ENCODE measurements at regions not wholly inside any gene's neighbourhood (a gene's known extent, or its start where the extent isn't known, plus 50 kb on each side); places are given as distances from the start of the nearest gene placed in this dataset.

DNA sequence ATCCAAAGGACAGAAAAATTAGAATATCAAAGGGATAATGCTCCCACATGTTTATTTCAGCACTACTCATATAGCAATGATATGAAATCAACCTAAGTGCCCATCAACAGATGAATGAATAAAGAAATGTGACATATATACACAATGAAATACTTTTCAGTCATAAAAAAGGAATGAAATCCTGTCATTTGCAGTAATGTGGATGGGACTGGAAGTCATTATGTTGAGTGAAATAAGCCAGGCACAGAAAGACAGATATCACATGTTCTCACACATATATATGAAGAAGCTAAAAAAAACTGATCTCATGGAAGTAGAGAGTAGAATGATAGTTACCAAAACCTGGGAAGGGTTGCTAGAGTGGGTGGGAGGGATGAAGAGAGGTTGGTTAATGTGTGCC lies 135.7 kb downstream of the IBTK start:
- TF ChIP-seq ZNF585B (tag by site-specific recombination; IDR thresholded peaks at IDR 0.05) (no peak), ZNF501 (tag by site-specific recombination; IDR thresholded peaks at IDR 0.05) (no peak), WT1 (tag by site-specific recombination; IDR thresholded peaks at IDR 0.05) (no peak), ZNF2 (tag by site-specific recombination; IDR thresholded peaks at IDR 0.05) (no peak), ZNF26 (tag by site-specific recombination; IDR thresholded peaks at IDR 0.05) (no peak), RBAK (tag by site-specific recombination; IDR thresholded peaks at IDR 0.05) (no peak), ZNF792 (tag by site-specific recombination; IDR thresholded peaks at IDR 0.05) (no peak), ZNF626 (tag by site-specific recombination; IDR thresholded peaks at IDR 0.05) (no peak)
- TF ChIP-seq, protein P1, sequence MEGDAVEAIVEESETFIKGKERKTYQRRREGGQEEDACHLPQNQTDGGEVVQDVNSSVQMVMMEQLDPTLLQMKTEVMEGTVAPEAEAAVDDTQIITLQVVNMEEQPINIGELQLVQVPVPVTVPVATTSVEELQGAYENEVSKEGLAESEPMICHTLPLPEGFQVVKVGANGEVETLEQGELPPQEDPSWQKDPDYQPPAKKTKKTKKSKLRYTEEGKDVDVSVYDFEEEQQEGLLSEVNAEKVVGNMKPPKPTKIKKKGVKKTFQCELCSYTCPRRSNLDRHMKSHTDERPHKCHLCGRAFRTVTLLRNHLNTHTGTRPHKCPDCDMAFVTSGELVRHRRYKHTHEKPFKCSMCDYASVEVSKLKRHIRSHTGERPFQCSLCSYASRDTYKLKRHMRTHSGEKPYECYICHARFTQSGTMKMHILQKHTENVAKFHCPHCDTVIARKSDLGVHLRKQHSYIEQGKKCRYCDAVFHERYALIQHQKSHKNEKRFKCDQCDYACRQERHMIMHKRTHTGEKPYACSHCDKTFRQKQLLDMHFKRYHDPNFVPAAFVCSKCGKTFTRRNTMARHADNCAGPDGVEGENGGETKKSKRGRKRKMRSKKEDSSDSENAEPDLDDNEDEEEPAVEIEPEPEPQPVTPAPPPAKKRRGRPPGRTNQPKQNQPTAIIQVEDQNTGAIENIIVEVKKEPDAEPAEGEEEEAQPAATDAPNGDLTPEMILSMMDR (tag by site-specific recombination; IDR thresholded peaks at IDR 0.05), result no peak
- H3K4me1 ChIP-seq (ENCODE audit: control insufficient read depth, insufficient read depth, low read length), result no peaks in the 10 kb centered on the region
- H3K36me3 ChIP-seq (ENCODE audit: control insufficient read depth in 2 of 2, insufficient read depth in 1 of 2, low read length in 2 of 2), result no peaks in the 10 kb centered on the region
- no peak overlapping the region for H3K4me3 ChIP-seq (ENCODE audit: low read depth, low read length)
- ChIA-PET CTCF (no interaction called here), POLR2A (no interaction called here)
- H3K9me3 ChIP-seq (ENCODE audit: control insufficient read depth, insufficient read depth, low read depth, low read length), result no peaks in the 10 kb centered on the region
- H3K27ac ChIP-seq (ENCODE audit: extremely low read depth, low read depth, low read length), result no peak overlapping the region

GRCh38 chr6:82111114-82111513 lies 136.4 kb downstream of the IBTK start:
- no peak overlapping the region for H3K4me3 ChIP-seq (ENCODE audit: low read depth, low read length)
- H3K36me3 ChIP-seq (ENCODE audit: control insufficient read depth in 2 of 2, insufficient read depth in 1 of 2, low read length in 2 of 2), result no peaks in the 10 kb centered on the region
- no peaks in the 10 kb centered on the region for H3K9me3 ChIP-seq (ENCODE audit: control insufficient read depth, insufficient read depth, low read depth, low read length)
- POLR2A ChIA-PET, result no interaction called here
- CTCF ChIA-PET, result no interaction called here
- TF ChIP-seq TSHZ1 (tag by site-specific recombination; IDR thresholded peaks at IDR 0.05; ENCODE audit: borderline replicate concordance) (no peak), ZNF184 (tag by site-specific recombination; IDR thresholded peaks at IDR 0.05) (no peak), ZNF10 (tag by site-specific recombination; IDR thresholded peaks at IDR 0.05) (no peak), SCRT1 (tag by site-specific recombination; IDR thresholded peaks at IDR 0.05; ENCODE audit: borderline replicate concordance) (peak; percentile 87), ZNF292 (tag by site-specific recombination; IDR thresholded peaks at IDR 0.05; ENCODE audit: borderline replicate concordance, low read depth) (no peak), ZNF560 (tag by site-specific recombination; IDR thresholded peaks at IDR 0.05; ENCODE audit: borderline replicate concordance) (no peak), SCRT2 (tag by site-specific recombination; IDR thresholded peaks at IDR 0.05) (peak; percentile 94), PRDM1 (tag by site-specific recombination; IDR thresholded peaks at IDR 0.05) (no peak)
- TF ChIP-seq, protein P2, sequence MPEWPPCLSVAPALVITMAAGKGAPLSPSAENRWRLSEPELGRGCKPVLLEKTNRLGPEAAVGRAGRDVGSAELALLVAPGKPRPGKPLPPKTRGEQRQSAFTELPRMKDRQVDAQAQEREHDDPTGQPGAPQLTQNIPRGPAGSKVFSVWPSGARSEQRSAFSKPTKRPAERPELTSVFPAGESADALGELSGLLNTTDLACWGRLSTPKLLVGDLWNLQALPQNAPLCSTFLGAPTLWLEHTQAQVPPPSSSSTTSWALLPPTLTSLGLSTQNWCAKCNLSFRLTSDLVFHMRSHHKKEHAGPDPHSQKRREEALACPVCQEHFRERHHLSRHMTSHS (tag by site-specific recombination; IDR thresholded peaks at IDR 0.05), result no peak
- TF ChIP-seq, protein P3, sequence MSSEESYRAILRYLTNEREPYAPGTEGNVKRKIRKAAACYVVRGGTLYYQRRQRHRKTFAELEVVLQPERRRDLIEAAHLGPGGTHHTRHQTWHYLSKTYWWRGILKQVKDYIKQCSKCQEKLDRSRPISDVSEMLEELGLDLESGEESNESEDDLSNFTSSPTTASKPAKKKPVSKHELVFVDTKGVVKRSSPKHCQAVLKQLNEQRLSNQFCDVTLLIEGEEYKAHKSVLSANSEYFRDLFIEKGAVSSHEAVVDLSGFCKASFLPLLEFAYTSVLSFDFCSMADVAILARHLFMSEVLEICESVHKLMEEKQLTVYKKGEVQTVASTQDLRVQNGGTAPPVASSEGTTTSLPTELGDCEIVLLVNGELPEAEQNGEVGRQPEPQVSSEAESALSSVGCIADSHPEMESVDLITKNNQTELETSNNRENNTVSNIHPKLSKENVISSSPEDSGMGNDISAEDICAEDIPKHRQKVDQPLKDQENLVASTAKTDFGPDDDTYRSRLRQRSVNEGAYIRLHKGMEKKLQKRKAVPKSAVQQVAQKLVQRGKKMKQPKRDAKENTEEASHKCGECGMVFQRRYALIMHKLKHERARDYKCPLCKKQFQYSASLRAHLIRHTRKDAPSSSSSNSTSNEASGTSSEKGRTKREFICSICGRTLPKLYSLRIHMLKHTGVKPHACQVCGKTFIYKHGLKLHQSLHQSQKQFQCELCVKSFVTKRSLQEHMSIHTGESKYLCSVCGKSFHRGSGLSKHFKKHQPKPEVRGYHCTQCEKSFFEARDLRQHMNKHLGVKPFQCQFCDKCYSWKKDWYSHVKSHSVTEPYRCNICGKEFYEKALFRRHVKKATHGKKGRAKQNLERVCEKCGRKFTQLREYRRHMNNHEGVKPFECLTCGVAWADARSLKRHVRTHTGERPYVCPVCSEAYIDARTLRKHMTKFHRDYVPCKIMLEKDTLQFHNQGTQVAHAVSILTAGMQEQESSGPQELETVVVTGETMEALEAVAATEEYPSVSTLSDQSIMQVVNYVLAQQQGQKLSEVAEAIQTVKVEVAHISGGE (tag by site-specific recombination; conservative IDR thresholded peaks at IDR 0.05; ENCODE audit: low read depth), result no peak
- no peaks in the 10 kb centered on the region for H3K4me1 ChIP-seq (ENCODE audit: control insufficient read depth, insufficient read depth, low read length)
- no peak overlapping the region for H3K27ac ChIP-seq (ENCODE audit: extremely low read depth, low read depth, low read length)

Data from HEK293 (cell line).